ENCODE measurements at regions not wholly inside any gene's neighbourhood (a gene's known extent, or its start where the extent isn't known, plus 50 kb on each side); places are given as distances from the start of the nearest gene placed in this dataset.
"Not testable (repeated sequence)": the region's sequence is repeated elsewhere in the genome, so short reads cannot be mapped to it uniquely, and the experiment has no call there.

DNA sequence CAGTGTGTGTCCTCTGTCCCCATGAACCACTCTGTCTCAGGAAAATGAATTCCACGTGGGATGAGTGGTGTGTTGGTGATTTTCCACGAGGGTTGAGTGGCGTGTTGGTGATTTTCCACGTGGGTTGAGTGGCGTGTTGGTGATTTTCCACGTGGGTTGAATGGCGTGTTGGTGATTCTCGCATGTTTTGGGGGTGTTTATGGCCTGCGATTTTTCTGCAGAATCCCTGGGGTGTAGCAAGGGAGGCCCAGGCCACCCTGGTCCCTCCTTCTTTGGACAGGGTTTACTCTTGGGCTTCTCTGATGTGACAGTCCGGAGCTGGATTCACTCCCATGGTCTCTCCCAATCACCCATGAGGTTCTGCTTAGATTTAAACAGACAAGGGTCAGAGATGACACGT lies 90.6 kb upstream of the FRMD1 start:
- DNase-seq = no peak

DNA sequence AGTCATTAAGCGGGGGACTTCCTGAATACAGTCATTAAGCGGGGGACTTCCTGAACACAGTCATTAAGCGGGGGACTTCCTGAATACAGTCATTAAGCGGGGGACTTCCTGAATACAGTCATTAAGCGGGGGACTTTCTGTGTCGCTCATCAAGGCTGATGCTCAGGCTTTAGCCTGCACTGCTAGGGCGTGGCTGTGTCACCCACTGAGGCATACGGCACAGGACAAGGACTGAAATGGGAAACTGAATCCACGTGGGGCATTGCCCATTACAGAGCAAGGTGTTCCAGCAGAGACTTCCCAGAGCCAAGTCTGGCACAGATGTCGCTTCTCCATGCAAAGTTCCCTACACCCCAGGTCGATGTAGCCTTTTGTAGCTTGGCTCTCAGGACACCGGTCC lies 89.9 kb upstream of the FRMD1 start:
- not testable (repeated sequence) for DNase-seq

DNA sequence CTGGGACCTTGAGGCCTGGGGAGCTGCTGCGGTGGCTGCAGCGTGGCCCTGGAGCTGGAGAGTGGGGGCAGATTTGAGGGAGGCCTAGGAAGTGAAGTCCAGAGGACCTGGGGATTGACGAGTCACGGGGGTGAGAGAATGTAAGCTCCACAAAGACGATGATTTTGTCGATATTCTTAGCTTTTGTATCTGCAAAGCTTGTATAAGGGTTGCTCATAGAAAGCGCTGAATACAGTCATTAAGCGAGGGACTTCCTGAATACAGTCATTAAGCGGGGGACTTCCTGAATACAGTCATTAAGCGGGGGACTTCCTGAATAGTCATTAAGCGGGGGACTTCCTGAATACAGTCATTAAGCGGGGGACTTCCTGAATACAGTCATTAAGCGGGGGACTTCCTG lies 89.3 kb upstream of the FRMD1 start:
- not testable (repeated sequence) for DNase-seq

DNA sequence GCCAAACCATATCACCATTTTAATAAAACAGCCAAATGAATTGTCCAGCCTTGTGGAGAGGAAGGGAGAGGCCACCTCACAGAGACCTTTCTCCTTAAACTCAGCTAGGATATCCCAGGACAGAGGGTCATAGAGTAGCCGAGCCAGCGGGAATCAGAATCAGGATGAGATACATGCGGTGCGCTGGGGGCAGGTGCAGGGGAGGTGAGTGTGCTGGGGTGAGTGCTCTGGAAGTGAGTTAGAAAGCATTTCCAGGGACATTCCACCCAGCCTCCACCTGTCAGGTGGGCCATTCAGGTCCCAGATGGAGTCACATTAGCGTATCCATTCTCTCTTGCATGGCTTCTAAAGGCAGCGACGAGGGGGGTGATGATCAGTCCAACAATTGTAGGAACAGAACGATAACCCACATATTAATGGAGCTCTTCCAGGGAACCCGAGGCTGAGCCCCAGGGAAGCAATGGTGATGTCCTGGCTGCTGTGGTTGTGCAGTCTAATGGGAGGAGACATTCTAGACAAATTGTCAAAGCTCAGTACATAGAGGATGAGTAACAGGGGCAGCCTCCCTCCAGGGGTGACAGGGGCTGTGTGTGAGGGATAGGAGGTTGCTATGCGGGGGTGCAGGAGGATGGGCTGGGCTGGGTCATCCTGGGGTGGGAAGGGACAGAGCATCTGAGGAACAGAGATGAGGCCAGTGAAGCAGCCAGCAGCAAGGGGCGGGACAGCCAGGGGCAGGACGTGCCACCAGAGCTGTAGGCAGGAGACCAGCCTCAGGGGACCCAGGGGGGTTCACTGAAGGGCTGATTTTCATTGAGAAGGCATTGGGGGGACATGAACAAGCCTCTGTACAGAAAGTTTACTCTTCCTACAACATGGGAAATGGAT lies 88.7 kb upstream of the FRMD1 start:
- no peak for DNase-seq

DNA sequence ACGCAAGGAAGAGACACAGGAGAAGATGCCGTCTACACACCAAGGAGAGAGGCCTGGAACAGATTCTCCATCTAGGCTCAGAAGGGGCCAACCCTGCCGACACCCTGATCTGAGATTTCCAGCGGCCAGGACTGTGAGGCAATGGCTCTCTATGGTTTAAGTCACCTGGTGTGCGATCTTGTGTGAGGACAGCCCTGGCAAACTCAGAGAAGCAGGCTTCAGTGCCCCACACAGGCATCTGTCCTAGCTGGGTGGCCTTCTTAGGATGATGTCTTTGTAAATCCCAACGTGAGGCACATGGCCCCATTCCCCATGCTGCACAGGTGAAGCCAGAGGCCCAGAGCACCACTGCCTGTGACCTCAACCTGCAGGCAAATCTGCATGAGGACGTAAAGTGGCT lies 87.6 kb upstream of the FRMD1 start:
- no peak for DNase-seq

DNA sequence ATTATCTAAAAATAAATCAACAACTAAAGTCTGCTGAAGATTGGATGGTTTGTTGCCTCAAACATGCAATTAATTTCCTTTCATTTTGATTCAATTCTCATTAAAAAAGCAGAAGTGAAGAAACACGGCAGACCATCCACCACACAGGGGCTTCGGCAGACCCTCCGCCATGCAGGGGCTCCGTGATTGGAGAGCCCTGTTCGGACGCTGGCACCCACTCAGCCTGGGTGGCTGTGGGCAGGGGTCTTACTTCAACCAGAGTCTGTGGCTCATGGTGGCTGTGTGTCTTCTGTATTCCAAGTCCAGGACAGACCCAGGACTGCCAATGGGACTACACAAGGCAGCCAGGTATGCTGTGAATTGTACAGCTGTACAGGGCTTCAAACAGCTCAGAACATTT lies 86.9 kb upstream of the FRMD1 start:
- no peak for DNase-seq

DNA sequence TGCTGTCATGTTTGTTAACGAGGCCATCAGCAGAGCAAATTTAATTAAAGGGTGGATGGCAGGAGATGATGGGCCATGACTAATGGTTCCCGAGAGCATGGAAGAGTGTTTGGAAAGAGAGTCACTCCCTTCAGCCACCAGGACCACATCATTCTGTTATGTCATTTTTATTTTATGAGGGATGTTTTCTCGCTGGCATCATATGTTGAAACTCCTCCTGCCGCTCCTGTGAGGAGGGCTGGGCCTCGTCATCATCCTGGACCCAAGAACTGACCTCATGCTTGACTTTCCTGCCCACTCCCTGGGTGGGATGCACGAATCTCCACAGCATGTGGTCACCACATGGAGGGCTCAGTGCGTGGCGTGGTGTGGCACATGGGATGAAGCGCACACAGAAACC lies 86.4 kb upstream of the FRMD1 start:
- DNase-seq = no peak

DNA sequence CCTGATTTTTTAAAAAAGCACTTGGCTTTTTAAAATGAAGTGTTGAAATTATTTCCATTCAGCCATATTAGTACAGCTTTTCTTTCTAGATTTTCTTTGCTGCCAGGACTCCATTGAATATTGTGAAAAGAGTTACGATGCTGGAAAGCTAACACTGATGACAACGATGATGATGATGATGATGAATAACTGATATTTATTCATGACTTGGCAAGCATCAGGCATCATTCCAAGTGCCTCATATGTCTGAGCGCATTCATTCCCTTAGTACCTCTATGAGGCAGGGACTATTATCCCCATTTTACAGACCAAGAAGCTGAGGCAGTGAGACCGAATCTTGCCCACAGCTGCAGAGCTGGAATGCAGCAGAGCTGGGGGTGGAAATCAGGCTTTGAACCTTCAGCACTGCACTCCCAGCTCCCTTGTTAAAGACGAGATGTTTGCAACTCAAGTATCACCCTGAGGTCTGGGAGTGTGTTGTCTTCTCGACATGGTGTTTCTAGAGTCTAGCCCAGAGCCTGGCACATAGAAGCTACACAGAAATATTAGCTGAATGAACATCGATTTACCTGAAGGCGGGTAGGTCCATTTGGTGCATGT lies 85.5 kb upstream of the FRMD1 start:
- DNase-seq = no peak

DNA sequence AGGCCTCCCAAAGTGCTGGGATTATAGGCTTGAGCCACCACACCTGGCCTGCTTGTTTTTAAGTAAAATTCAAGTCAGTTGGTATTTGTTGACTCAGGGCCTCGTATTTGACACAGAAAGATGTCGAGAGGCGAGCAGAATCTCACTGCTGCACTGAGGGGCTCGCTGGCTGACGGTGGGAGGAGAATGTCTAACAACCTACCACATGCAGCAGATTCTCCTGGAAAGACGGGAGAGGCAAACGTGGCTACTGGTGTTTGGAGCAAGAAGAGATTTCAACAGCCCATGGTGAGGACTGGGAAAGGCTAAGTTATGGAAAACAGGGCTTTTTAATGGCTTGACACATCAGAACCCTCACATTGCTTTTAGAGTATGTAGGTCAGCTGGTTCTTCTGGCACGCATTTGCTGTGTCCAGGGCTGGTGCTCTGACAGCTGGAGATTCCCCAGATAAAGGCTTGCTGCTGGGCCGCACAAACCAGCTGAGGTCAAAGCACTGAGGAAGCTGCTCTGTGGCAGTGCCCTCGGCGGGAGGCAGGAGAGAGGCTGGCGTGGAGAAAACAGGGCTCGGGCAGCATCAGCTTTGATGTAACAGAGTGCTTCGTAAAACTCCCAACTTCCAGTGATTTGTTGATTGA lies 84.2 kb upstream of the FRMD1 start:
- no peak for DNase-seq

DNA sequence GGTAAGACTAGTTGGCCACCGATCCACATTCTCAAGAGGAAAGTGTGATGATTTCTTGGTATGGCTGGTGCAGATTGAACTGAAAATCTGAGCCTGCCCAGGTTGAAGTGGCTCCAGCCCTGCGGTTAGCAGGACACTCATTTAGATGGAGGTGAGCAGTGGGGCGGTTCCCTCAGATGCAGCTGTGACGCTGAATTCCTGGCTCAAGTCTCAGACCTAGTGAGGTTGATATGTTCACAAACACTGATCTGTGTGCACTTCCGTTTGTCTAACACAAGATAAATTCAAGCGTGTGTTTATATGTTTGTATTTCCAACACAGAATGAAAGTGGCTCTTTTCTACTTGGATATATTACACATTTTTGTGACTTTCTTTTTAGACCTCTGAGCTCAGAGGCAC lies 83.4 kb upstream of the FRMD1 start:
- no peak for DNase-seq

DNA sequence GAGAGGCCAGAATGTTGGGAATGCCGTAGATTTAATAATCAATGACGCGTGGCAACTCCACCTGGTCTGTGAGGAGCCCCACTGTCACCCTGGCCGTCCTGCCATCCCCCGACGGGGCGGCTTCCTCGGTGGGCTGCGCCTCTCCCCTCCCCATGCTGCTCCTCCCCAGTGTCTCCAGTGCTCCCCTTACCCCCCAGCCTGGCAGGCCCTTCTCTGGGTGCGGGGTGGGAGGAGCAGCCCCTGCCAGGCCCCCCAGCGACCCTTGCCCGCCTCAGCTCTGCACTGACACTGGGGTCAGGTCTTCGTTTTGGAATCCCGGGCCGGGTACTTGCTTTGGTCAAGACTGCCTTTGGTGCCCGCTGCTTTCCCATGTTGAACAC lies 82.3 kb upstream of the FRMD1 start:
- no peak for DNase-seq

DNA sequence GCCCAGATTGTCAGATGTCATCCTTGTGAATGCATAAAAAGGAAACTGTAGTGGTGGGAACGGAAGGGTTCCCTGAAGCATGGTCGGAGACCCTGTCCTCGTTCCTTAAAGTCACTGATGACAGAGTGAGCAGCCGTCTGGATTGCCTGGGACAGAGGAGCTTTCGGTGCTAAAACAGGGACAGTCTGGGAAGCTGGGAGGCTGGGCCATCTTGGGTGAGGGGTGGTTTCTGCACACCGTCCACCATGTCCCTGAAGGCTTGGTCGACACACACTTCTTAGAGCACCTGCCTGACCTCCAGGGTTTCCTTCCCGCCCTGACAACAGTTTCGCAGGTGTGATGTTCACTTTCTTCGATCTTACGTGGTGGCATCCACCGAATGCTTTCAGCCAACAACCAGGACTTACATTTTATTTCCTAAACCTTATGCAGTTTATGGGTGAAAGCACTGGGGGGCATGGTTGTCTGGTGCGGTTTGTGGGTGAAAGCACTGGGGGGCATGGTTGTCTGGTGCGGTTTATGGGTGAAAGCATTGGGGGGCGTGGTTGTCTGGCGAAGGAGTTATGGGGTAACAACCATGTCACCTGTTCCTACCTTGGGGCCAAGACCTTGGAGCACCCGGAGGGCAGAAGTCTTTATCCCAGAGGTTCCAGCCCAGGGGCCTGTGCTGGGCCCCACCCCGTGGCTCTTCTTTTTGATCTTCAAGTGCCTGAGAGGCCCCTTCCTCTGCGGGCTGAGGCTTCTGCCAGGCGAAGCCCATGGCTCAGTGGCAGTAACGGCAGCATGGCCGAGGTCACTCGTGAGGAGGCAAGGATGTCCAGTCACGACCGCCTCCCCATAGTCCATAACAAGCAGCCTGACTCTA lies 81.7 kb upstream of the FRMD1 start:
- no peak for DNase-seq

DNA sequence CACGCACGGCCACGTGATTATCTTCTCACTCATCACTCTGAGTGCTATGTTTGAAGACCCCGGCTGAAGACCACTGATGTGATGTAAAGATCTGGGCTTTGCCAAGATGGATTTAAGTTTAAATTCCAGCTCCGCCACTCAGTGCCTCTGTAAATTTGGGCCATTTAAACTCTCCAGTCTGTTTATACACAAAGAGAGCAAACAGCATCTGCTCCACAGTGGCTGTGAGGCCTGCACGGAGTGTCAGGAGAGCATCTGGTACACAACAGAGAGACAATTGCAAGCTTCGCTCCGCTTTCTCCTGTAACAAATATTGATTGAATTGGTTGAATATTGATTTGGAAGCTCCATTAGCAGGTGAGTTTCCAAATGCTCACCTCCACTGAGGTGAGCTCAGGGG lies 80.5 kb upstream of the FRMD1 start:
- no peak for DNase-seq

DNA sequence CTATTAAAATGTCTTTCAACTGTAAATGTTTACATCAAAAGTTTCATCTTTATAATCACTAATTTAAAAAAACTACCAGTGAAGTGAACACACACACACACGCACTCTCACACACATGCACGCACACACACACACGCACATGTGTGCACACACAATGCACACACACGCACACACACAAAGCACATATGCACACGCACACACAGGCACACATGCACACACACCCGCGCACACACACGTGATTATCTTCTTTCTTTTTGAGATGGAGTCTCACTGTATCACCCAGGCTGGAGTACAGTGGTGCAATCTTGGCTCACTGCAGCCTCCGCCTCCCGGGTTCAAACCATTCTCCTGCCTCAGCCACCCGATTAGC lies 80.0 kb upstream of the FRMD1 start:
- no peak for DNase-seq

DNA sequence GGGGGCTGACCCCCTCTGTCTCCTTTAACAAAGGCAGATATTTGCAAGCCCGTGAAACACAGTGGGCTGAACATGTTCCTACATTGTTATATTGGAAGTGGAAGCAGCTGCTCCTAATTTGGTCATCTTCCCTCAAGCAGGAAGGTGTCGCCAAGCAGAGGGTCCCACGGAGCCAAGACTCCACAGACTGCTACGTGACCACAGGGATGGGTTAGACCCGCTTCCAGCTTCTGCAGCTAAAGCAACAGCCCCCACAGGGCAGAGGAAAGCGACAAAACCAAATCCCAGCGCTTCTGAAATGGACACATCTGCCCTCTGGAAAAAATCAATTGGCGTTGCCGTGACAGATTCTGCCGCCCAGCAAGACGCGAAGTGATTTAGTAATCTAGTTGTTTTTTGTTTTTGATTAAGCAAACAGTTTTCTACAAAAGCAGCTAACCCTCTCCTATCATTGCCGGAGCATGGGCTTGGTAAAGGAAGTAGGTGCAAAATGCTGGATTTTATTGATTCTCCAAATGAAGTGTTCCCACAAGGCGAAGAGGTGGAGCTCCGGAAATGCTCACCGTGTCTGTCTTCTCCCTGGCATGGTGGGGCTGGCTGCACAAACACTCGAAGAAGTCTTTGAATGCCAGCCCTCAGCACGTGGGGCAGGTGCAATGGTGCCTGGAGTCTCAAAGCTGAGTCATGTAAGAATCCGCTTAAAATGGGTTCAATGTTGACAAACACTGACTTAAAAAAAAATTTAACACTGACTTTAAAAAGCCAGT lies 79.4 kb upstream of the FRMD1 start:
- no peak for DNase-seq

DNA sequence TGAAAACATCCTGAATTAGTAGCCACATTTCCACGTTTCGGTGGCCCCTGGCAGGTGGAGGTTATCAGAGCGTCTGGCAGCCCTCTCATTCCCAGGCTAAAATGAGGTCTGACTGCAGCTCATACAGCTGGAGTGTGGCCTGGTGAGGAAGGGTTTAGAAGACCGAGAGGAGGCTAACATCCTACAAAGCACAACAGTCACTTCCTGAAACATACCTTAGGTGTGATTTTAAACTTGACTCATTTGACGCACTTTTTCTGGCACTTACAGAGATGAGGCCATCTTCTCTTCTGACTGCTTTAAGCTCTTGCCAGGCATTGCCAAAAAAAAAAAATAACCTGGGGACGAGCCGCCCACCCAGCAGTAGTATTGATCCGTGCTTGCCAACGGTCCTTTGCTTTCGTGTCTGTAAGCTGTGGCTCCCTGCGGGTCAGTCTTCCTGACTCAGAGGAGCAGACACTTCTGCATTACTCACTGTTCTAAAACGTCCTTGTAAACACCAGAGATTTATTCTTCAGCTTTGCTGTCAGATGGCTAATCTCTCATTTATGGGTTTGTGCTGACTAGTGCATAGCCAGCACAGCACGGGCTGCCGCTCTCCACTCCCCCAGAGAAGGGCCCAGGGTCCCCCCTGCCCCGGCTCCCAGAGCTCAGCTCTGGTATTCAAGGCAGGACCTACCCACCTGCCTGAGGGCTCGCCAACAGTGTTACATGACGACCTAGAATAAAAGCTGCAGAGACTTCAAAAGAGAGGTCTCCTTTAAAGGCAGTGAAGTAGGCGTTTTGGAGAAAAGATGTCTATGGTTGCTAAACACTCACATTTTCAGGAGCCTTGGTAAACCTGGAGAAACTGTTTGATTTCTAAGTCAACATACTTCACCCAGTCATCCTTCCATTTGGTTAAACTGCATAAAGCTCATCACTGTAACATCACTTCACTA lies 78.5 kb upstream of the FRMD1 start:
- no peak for DNase-seq

DNA sequence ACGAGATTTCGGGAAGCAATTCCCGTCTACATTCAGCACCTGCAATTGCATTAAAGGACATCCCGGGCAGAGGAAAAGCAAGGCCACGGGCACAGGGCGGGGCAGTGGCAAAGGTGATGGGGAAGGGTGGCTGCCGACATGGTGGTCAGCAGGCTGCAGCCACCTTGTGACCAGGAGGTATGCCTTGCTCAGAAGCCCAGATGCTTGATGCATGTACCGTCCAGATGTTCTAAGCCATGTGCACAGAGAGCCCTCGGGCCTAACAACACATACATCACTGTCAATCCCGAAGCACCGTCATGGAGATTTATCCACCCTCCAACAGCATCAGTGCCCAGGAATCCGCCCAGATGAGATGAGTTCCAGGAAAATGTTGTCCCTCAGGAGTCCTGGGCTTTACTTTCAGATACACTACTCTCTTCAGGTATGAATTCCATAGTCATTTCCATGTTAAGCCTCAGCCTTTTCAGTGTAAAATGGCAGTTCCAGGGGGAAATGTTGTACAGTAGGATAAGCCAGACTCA lies 77.8 kb upstream of the FRMD1 start:
- DNase-seq = no peak

DNA sequence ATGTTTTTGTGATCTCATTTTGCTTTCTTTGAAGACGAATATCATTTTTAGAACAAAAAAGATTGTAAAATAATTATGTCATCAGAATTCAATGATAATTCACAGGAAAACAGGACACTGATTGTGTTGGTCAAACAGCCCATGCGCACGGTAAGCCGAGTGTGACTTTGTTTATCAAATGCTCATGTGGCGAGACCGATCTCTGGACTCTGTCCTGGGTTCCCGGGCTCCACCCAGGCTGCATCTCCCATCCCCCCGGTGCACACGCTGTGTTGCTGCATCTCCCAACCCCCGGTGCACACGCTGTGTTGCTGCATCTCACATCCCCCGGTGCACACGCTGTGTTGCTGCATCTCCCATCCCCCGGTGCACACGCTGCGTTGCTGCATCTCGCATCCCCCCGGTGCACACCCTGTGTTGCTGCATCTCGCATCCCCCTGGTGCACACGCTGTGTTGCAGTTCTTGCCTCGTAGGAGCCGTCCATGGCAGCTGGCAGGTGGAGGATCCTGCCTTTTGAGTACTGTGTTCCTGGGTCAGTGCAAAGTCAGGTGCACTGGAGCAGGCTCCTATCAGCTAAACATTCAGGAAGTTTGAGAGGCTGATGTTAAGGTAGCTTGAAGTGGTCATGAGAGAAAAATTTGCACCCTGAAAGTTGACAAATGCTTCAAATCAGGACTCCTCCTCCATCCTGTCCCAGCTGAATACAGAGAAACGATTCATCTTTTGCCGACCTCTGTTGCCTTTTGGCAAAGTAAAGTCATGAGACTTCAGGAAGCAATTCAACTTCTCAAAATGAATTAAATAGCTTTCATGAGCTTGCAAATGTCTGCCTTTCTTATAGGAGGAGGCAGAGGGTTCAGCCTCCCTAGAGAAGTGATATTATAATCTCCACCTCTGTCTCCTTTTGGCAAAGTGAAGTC lies 77.1 kb upstream of the FRMD1 start:
- no peak for DNase-seq

DNA sequence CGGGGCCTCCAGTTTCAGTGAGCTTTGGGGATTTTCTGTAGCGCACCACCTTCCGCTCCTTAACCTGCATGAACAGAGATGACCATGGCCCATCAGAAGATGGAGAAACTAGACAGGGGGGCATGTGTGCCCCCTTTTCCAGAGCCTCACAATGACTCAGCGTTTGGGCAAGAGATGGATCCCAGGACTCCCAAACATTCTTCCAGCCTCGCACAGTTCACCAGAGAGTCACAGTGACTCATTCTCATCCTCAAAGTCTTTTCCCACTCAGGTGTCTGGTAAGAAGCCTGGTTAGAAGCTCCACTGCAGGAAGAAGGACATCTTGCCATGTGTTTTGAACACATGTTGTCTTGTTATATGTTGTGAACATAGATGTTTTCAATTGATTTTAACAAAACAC lies 76.2 kb upstream of the FRMD1 start:
- no peak for DNase-seq

All from NCI-H69 (cell line).